AG10803 (cell line): ENCODE measurements at regions not wholly inside any gene's neighbourhood (a gene's known extent, or its start where the extent isn't known, plus 50 kb on each side); places are given as distances from the start of the nearest gene placed in this dataset.
A peak's percentile ranks its signal among the peaks of the same experiment; 100 is the strongest.

Experiments
- DNase-seq: peaks from one replicate; pipeline ENCODE4 v3.0.0; 2010; ENCODE audit warnings: low read depth
- H3K4me3 ChIP-seq: 2 replicates; pipeline ENCODE4 v1.5.1; 2011; ENCODE audit warnings: mild to moderate bottlenecking, low read length, control low read depth
- CTCF ChIP-seq: conservative IDR thresholded peaks from 2 replicates; pipeline ENCODE4 v1.5.1; 2011; ENCODE audit warnings: mild to moderate bottlenecking, low read length, control low read depth, inconsistent platforms

GRCh38 chr10:3977761-3978160, 192.8 kb upstream of the KLF6 start:
- no peak overlapping the region for H3K4me3 ChIP-seq
- TF ChIP-seq CTCF = no peak

GRCh38 chr10:3976718-3977117, 191.7 kb upstream of the KLF6 start:
- no peak overlapping the region for H3K4me3 ChIP-seq
- no peak for DNase-seq
- TF ChIP-seq CTCF = no peak

More at GRCh38 chr10:3977761-3978160, 192.8 kb upstream of the KLF6 start:
- no peak for DNase-seq

DNA sequence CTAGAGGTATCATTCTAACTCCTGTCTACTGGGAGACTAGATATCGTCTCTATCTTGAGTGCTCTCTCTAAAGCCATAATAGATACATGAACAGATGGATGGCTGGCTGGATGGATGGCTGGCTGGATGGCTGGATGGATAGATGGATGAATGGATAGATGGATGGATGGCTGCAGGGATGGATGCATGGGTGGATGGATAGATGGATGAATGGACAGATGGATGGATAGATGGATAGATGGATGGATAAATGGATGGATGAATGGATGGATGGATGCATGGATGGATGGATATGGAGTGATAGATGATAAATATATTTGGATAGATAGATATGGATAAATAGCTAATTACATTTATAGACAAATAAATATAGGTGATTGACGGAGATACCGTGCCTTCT, 191.2 kb upstream of the KLF6 start:
- no peak for TF ChIP-seq CTCF

GRCh38 chr10:3975016-3975415, 190.0 kb upstream of the KLF6 start:
- no peak for TF ChIP-seq CTCF
- no peak for DNase-seq
- no peak overlapping the region for H3K4me3 ChIP-seq

More for the DNA sequence above, 191.2 kb upstream of the KLF6 start:
- H3K4me3 ChIP-seq = no peak overlapping the region
- no peak for DNase-seq

DNA sequence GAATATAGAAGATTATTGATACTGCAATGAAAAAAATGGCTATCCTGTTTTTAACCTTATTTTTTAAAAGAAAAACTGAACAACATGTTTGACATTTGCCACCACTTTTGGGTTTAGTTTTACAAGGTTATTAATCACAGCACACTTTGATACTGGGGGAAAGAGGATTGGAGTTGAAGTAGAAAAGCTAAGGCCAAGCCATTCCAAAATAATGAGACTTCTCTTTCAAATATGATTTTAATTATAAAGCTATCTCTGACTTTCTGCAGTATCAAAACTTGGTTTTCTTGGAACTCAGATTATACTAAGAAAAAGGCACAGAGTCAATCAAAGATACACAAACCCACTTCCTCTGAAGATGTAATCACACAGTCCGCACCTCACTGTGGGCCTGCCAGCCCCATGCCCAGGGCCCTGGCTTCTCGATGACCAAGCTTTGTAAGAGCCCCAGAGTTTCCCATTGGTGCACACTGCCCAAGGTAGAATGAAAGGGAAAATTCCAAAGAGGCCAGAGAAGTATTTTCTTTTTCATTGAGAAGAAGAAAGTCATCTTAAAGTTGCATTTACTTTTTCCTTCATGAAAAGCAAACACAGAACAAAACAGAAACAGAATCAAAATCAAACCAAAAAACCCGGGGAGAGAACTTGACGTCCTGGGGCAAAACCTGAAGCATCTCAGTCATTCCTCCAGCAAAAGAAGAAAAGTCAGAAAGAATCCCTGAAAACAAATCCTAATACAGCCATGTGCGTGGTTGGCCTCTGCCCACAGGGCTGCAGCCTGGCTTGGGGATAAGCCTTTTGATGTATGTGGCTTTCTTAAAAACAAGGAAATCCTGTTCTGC, 187.7 kb upstream of the KLF6 start:
- DNase-seq = peak; percentile 11
- H3K4me3 ChIP-seq = no peak overlapping the region
- no peak for TF ChIP-seq CTCF

- DNase-seq = no peak
- TF ChIP-seq CTCF = no peak
- no peak overlapping the region for H3K4me3 ChIP-seq
These were observed 186.7 kb upstream of the KLF6 start for GRCh38 chr10:3971713-3972112.
